GM18909 (cell line): ENCODE measurements at regions not wholly inside any gene's neighbourhood (a gene's known extent, or its start where the extent isn't known, plus 50 kb on each side); places are given as distances from the start of the nearest gene placed in this dataset.

Experiments
- ATAC-seq: cut with Tn5 transposase; IDR thresholded peaks from one replicate; pipeline ENCODE4 v1.9.1; 2021; ENCODE audit warnings: mild to moderate bottlenecking; ENCODE audit not compliant: unreplicated experiment, poor library complexity

DNA sequence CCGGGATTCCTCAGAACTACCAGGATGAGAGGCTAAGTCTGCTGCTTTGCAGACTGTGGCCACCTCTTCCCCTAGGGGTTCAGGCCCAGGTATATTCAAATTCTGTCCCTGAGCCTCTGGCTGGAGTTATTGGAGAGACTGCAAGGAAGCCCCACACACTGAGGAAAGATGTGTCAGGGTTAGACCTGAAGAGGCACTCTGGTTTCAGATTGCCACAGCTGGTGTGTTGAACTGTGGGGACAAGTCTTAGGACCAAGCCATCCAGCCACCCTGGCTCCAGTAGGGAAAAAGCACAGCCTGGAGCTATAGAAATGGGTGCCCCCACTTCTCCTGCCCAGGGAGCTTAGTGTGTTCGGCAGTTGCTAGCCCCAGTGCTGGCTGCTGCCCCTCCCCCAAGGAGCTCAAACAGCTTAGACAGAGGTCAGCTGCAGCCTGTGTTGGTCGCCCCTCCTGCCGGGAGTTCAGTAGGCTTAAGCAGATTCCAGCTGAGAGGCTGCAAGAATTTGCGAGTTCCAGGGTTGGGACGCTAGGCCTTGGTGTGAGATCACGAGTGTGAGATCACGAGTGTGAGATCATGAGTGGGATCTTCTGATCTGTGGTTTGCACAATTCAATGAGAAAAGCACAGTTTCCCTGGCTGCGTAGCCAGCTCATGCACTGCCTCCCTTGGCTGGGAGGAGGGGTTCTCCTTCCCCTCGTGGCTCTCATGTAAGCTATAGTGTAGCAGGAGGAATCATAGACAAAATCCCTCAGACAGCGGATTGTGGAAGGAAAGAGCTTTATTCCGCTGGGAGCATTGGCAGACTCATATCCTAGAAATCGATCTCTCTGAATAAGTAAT lies 552.1 kb upstream of the CHORDC1 start:
- peak; percentile 16 for ATAC-seq

DNA sequence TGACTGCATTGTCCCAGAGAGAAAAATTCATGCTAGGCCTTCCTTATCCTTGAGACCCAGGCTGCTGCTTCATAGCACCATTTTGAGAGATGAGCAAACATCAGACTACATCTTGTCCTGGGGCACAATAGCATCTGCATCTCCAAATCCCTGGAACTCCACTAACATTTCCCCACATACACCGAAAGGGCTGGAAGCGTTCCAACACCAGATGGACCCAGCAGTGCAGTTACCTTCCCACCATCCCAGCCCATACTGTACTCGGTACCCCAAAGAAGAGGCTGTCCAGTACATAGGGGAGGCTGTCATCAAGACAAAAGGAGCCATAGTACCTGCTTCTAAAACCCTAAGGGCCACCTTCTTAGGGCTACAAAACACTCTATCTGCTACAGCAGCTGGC lies 547.2 kb upstream of the CHORDC1 start:
- ATAC-seq, result no peak

DNA sequence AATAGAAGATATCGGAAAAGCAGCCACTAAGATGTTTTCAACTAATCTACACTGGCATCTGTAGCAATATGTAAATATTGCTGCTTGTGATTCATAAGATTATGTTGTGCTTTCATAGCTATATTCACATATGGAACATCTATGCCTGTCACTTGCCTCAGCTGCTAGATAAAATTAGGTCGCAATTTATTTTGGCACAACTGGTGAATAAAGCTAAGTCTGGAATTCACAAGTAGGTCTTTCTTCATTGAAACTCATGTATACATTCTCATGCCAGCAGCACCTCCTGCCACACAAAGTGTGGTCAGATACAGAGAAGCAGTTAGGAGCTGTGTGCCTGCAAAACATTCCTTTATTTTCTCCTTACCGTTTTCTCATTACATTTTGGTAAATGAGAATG lies 543.3 kb upstream of the CHORDC1 start:
- no peak for ATAC-seq

DNA sequence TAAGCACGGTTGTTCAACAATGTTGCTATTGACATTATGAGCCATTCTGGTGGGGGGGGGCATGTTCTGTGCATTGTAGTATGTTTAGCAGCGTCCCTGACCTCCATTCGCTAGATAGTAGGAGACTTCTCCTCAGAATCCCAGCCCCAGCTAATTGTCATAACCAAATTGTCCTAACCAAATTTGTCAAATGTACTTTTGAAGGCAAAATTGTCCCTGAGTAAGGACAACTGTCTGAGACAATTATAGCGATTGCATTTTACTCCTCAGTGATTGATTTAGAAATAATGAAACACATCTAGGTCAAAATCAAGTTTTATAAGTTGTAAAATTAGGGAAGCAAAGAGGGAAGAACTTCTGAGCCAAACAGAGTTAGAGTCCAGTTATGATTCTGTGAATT lies 541.8 kb upstream of the CHORDC1 start:
- ATAC-seq, result no peak

DNA sequence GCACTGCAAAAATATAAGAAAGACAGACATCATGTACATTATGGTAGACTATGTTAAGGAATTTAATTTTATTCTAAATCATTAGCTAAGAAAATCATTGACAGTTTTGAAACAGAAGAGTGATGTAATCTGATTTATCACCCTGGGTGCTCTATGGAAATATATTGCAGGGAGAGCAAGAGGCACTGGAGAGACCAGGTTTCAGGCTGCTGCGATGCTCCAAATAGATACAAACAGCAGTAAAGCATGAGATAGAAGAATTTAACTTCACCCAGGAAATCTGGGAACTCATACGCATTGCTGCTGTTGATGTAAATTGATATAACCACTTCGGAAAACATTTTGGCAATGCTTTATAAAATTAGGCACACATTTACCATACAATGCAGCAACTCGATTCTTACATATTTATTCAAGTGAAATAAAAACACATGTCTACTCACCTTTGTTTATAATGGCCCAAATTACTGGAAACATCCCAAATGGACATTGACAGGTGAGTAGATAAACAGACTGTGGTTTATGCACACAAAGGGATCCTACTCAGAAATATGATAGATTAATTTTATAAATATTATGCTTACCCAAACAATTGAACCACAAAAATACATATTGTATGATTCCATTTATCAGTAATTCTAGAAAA lies 535.1 kb upstream of the CHORDC1 start:
- ATAC-seq, result no peak

DNA sequence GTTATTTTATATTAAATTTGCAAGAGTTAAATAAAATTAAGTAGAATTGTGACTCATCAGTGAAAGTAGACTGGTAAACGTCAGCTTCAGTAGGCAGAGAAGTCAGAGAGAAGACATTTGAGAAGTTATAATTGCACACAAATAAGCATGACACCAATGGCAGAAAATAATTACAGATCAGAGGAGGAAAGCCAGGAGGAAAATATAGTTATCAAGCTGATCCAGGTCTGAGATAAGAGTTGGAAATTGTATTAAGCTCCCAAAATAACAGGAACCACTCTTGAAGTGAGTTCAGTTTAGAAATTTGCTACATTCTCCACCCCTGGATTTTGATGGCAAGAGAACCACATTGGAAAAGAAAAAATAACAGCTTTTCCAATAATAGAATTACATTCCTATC lies 533.8 kb upstream of the CHORDC1 start:
- no peak for ATAC-seq

DNA sequence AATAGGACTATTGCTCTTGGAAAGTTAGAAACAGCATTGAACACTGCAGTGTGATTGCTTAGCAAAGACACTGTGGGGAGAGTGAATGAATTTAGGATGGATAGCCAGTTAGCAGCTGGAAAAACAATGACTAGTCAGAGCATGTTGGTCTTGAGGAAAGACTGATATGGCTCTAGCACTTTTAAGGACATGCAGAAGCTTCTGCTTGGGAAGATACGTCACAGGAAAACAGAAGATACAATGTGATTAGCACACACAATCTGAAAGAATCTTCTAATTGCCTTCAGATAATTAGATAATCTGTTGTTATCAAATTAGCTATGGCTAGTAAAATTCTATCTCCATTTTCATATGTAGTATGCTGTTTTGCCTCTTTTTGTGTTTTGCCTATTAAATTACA lies 530.7 kb upstream of the CHORDC1 start:
- ATAC-seq, result no peak

DNA sequence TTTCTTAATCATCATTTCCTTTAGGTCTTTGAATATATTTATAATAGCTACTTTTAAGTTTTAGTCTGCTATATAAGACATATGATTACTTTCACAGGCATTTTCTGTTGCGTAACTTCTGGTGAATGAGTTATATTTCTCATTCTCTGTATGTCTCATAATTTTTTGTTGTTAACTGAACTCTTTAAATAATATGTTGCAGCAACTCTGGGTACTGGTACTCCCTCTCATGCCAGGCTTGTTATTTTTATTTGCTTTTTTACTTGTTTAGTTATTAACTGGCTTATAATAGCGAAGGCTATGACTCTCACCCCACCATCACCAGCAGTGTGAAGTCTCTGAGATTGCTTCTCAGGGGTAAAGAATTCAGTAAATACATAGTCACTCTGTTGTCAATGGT lies 524.2 kb upstream of the CHORDC1 start:
- no peak for ATAC-seq

DNA sequence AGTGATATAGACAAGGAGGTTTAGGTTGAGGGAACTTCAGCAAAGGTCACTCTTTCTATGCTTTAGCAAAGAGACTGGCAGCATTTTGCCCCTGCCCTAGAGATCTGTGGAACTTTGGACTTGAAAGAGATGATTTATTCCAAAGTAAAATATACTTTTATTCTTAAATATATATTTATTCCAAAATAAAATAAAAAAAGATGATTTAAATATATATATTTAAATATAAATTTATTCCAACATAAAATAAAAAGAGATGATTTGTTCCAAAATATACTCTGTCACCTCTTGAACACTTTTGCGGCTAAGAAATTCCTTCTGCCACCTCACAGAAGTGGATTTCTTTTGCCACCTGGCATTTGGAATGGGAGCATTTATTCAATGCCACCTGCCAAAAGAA lies 521.3 kb upstream of the CHORDC1 start:
- ATAC-seq, result no peak

DNA sequence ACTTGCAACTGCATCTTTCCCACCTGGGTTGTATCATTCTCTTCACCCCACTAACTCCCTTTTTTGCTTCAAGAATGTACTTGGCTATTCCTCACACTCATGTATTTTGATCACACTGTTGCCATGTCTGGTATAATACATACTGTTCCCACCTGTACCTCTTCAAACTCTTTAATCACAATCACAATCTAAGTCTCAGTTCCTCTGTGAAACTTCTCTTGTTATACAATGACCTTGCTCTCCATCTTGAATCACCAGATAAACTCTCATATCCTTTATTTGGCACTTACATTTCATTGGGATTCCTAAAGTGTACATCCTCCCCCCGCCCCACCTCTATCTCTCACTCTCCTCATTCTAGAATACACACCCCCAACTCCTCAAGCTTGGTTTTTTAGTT lies 516.0 kb upstream of the CHORDC1 start:
- no peak for ATAC-seq

DNA sequence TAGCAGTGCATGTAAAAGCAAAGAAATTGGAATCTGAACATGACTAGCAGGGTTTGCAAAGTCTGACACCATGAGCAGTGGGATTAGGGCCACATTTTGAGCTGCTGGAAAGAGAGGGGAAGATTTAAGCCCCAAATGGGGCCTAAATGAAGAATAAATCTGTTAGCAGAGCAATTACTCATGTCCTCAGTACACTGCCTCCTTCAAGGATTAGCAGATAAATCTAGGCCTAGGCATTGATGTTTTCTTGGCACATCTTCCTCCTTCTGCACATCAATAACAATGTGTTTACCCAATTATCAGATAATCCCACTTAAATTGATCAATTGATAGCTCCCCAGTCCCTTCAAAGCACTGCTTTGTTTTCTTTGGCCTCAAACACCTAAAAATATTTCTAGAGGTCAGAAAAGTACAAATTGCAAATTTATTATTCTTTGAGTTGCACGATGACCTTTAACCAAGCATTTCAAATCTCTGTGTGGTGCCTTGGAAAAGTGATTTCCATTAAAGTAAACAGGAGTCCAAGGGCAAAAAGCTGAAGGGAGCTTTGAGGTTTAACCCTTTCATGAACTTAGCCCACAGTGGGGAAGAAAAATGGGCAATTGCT lies 514.7 kb upstream of the CHORDC1 start:
- no peak for ATAC-seq

DNA sequence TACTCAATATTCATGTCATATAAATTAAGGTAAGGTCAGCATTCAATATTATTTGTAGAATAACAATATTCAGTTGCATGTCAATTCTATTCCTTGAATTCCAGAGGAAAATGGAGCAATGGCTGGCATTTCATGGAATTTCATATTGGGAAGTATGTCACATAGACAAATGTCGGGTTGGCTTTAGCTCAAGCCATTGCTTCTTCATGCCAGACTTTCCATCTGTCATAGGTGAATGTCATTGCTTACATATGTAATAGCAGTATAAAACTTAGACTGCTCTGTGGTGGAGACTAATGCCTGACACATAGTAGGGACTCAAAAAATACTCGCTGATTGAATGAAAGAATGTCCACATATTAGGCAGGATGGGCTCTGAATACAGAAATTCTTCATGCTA lies 509.6 kb upstream of the CHORDC1 start:
- ATAC-seq, result no peak

DNA sequence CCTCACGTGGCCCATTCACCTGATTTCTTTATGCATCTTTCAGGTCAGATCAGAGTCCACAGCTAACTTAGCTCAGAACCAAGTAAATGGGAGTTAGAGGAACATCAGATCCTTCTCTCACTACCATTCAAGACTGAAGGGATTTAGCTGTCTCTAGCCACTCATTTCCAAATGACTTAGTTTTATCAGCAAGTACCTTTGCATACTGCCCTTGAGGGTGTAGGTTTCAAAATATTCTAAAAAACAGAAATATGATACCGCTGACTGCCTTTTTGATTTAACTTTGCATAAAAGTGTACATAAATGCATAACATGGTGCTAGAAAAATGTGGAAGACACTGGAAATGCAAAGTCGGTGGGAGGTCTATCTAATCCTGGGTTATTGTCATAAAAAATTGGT lies 500.6 kb upstream of the CHORDC1 start:
- ATAC-seq, result no peak

DNA sequence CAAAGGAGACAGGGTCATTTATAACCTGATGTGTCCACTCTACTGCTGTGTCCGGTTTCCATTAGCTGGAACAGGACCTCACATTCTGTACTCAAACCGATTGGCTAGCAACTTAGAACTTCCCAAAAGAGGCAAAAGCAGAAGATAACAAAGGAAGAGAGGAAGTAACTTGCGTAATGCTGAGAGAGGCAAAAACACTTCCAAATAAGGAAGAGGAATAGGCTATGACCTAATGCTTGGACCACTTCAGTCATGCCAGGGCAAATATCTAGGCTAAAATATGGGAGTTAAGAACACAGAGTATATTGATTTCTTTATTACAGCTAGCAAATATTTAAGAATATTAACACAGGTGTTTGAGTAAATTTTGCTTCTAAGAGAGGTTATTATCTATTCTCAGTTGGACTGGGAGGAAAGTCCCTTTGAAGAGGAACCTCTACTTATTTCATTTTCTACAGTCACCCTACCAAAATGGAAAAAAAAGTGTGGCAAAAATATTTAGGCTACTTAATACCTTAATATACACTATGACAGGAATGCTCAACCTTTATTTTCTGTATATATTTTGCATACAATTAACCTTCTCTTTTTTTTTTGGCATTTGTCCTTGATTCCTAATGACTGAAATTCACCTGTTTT lies 499.8 kb upstream of the CHORDC1 start:
- no peak for ATAC-seq

DNA sequence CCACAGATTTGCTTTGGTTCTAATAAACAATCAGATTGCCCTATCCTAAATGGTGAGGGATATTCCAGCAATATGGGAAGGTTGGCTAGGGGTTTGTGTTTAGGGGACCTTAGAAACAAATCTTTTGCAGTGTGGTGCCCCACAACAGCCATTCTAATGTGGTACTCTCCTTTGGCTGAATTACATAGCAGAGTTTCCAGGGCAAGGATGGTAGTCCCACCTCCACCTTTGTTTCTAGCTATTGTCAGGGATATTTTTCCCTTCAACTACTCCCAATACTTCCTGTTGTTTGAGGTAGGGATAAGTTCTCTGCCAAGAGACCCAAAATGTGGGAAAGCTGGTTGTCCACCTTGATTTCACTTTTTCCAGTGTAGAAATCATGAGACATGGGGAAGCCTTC lies 494.7 kb upstream of the CHORDC1 start:
- no peak for ATAC-seq

DNA sequence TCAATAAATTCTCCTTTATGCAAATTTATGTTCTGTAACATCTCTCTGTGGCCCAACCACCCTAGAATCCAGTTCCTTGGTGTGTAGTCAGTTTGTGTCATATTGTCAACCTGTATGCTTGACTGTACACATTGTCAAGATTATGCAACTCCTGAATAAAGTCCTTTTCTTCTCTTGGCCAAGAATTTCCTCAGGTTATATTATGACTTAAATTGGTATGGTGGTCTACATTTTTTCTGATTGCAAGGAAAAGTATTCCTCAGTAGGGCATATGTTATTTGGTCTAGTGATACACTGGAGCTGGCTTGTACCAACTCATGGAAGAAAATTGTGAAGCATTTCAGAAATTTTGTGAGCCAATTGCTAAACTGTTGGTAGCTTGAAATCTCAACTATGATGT lies 482.8 kb upstream of the CHORDC1 start:
- no peak for ATAC-seq

DNA sequence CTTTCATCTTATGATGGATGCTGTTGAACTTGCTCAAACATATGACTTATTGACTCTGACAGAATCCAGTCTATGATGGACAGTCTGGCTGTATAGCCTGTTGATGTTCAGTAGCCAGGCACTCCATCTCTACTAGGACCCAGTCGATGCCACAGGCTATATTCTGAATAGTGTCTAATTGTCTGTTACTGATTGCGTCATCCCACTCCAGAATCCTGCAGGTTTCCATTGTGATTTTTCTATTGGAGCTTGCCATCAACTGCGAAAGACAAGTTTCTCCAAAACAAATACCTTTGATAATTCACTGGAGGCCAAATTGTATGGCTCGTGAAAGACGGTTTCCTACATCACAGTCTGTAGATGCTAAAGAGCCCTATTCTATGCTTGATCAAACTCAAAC lies 481.7 kb upstream of the CHORDC1 start:
- no peak for ATAC-seq

DNA sequence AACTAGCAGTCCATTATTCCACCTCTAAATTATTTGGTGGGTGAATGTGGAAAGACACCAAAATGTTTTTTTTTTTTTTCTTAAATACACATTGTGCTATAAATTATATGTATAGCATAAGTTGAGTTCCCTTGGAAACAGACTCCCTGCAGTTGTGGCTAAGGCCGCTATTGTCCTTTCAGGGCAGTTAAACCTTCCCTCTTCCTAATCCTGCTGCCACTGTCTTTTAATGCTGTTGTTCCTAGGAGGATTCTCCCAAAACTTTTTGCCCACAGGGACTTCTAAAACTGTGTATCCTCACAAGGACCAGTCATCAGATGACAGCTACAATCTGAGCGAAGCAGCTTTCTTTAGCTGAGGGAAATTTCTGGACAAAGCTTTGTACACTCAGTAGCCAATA lies 478.9 kb upstream of the CHORDC1 start:
- no peak for ATAC-seq

DNA sequence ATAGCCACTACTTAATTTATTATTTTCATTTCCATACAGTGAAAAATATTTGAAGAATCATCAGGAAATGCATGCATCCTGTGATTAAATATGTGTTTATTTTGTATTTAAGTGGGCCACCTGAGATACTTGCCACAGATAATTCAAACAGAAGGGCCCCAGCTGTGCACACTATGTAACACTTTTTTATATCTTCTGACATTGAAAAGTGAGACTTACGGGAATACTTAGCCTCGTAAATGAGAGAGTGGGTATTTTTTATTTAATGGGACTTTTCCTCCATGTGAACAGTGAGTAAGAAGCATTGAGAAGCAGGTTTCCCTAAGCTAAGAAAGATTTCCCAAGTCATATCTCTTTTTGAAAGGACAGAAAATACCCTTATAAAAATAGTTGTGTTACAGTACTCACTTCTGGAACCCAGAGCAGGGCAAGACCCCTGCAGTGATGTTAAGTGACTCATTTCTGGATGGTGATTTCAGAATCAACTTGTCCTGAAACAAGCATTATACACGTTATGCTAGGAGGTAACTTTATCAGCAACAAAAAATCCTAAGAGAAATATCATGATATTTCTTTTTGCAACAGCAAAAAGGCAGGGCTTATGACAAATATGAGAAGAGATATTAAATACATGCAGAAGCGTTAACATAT lies 478.1 kb upstream of the CHORDC1 start:
- peak; percentile 70 for ATAC-seq

DNA sequence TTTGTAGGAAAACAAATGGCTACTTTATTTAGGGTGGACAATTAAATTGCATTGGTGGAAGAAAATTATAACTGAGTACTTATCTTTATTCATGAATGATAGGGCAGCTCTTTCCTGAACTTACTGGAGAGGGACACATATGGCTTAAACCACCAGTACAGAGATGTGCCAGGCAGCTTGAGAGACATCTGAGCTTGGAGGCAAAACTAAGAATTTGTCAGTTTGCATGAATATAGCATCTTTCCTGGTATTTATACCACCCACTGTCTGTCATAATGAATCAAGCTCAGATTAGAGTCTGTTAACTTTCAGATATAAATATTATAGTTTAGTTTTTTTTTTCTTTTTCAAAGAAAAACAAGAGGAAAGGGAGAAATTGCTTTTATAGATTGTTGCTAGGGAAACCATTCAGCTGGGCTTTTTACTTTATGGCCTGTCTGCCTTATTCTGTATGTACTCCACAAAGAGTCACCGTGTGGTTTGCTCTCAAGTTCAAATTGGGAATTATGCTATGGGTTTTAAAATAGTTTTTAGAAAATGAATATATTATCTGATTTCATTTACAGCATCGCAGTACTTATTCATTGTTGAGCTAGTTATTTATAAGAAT lies 477.0 kb upstream of the CHORDC1 start:
- no peak for ATAC-seq
